Endodermal cell (in vitro differentiated cells): ENCODE measurements at regions not wholly inside any gene's neighbourhood (a gene's known extent, or its start where the extent isn't known, plus 50 kb on each side); places are given as distances from the start of the nearest gene placed in this dataset.

Source experiments
- DNase-seq: peaks from one replicate; pipeline ENCODE4 v3.0.0-alpha.2; 2017
- H3K27ac ChIP-seq: 2 replicates; pipeline ENCODE4 v1.5.1; 2013; ENCODE audit warnings: mild to moderate bottlenecking, low read depth, low read length, moderate library complexity
- H3K27me3 ChIP-seq: 2 replicates; pipeline ENCODE4 v1.6.1; 2013; ENCODE audit warnings: mild to moderate bottlenecking, low read length, moderate library complexity; ENCODE audit not compliant: insufficient read depth, control insufficient read depth, poor library complexity, severe bottlenecking
- H3K36me3 ChIP-seq: 2 replicates; pipeline ENCODE4 v1.7.0; 2013; ENCODE audit warnings: mild to moderate bottlenecking, low read length, moderate library complexity; ENCODE audit not compliant: control insufficient read depth, insufficient read depth
- H3K4me1 ChIP-seq: one replicate; pipeline ENCODE4 v1.7.0; 2013; ENCODE audit warnings: low read length; ENCODE audit not compliant: control insufficient read depth, insufficient read depth
- H3K4me3 ChIP-seq: 2 replicates; pipeline ENCODE4 v1.5.1; 2013; ENCODE audit warnings: mild to moderate bottlenecking, low read length, moderate library complexity
- H3K9ac ChIP-seq: 2 replicates; pipeline ENCODE4 v1.6.1; 2013; ENCODE audit warnings: mild to moderate bottlenecking, low read length, moderate library complexity; ENCODE audit not compliant: poor library complexity, severe bottlenecking; ENCODE audit errors: extremely low read depth
- H3K9me3 ChIP-seq: 2 replicates; pipeline ENCODE4 v1.6.1; 2013; ENCODE audit warnings: mild to moderate bottlenecking, low read length, moderate library complexity; ENCODE audit not compliant: control insufficient read depth
- H3K27ac Mint-ChIP-seq: 2 replicates; pipeline ENCODE4 v1.8.0; 2020; ENCODE audit warnings: mixed read lengths
- H3K27me3 Mint-ChIP-seq: 2 replicates; pipeline ENCODE4 v1.8.0; 2021; ENCODE audit warnings: mild to moderate bottlenecking, mixed read lengths; ENCODE audit not compliant: insufficient read depth
- H3K36me3 Mint-ChIP-seq: 2 replicates; pipeline ENCODE4 v1.8.0; 2020; ENCODE audit warnings: low read depth, mixed read lengths
- H3K4me1 Mint-ChIP-seq: 2 replicates; pipeline ENCODE4 v1.8.0; 2020; ENCODE audit warnings: mixed read lengths
- H3K4me3 Mint-ChIP-seq: 2 replicates; pipeline ENCODE4 v1.8.0; 2020; ENCODE audit warnings: mild to moderate bottlenecking, moderate library complexity, mixed read lengths
- H3K9me3 Mint-ChIP-seq: 2 replicates; pipeline ENCODE4 v1.8.0; 2020; ENCODE audit warnings: mild to moderate bottlenecking, mixed read lengths
- WGBS, 2 experiments: methylation state at CpG; one replicate each; pipeline versions ENCODE4 v1.1.5 to v1.1.7; 2013; ENCODE audit warnings: missing lambda C conversion rate in 2 of 2, mixed read lengths in 1 of 2; ENCODE audit not compliant: insufficient coverage in 1 of 2, insufficient read length in 1 of 2; 5-methylcytosine and 5-hydroxymethylcytosine counted together
- TF ChIP-seq, protein P1 (sequence below): fragments of 200-600 bp; sonication (generic); conservative IDR thresholded peaks from 2 replicates; pipeline ENCODE4 v1.5.0; 2021; ENCODE audit warnings: antibody characterized with exemption, mild to moderate bottlenecking

DNA sequence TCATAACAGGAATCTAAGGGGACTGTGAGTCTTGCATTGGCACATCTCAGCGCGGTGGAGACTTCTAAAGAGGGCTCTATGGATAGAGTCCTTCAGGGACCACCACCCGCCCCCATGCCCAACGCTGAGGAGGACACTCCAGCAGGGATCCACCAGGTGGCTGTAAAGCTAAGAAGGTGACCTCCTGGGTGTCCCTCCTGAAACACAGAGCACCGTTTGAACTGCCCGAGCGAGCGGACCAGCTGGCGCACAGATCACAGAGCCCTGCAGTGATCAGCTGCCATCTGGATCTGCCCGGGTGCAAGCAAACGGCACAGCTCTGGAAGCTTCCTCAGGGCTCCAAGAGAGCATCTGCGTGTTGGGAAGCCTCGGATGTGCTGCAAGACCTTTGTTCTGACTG is 51.3 kb upstream of the LYST start:
- TF ChIP-seq, protein P1, sequence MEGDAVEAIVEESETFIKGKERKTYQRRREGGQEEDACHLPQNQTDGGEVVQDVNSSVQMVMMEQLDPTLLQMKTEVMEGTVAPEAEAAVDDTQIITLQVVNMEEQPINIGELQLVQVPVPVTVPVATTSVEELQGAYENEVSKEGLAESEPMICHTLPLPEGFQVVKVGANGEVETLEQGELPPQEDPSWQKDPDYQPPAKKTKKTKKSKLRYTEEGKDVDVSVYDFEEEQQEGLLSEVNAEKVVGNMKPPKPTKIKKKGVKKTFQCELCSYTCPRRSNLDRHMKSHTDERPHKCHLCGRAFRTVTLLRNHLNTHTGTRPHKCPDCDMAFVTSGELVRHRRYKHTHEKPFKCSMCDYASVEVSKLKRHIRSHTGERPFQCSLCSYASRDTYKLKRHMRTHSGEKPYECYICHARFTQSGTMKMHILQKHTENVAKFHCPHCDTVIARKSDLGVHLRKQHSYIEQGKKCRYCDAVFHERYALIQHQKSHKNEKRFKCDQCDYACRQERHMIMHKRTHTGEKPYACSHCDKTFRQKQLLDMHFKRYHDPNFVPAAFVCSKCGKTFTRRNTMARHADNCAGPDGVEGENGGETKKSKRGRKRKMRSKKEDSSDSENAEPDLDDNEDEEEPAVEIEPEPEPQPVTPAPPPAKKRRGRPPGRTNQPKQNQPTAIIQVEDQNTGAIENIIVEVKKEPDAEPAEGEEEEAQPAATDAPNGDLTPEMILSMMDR: peak; percentile 33
- H3K36me3 Mint-ChIP-seq: no peaks in the 10 kb centered on the region
- no peaks in the 10 kb centered on the region for H3K27me3 Mint-ChIP-seq
- Histone ChIP-seq H3K4me3 (no peak overlapping the region), H3K9me3 (no peaks in the 10 kb centered on the region), H3K27ac (no peak overlapping the region), H3K36me3 (no peaks in the 10 kb centered on the region), H3K27me3 (no peaks in the 10 kb centered on the region), H3K4me1 (peaks cover 16% of the 10 kb centered on the region), H3K9ac (no peak overlapping the region)
- no peak overlapping the region for H3K4me3 Mint-ChIP-seq
- H3K9me3 Mint-ChIP-seq: no peaks in the 10 kb centered on the region
- WGBS, 2 experiments: 94% methylated on average over 9 to 13 of the region's 13 CpGs
- H3K4me1 Mint-ChIP-seq: peaks cover 21% of the 10 kb centered on the region
- DNase-seq: no peak
- H3K27ac Mint-ChIP-seq: no peak overlapping the region

DNA sequence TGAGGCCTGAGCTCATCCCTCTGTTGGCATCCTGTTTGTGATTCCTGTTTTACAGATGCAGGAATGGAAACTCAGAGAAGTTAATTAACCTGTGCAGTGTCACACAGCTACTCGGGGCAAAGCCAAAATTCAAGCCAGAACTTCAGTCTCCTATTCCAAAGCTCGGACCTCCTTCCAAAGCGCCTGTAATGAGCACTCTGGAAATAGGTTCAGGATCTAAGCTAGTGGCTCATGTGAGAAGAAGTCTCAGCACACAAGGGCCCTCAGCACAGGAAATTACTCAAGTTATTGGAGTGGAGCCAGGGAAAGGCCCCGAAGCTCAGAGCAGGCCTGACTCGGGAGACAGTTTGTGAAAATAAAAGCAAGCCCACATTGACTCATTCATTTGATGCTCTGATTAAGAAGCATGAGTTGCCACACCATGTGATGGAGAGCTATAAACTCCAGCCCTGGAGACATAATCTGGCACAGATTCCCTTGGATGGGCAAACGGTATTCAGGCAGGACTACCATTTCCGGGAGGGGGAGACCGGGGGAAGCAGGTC is 50.6 kb upstream of the LYST start:
- no peak overlapping the region for H3K9ac ChIP-seq
- H3K4me1 Mint-ChIP-seq: peaks cover 20% of the 10 kb centered on the region

More for the DNA sequence above, 50.6 kb upstream of the LYST start:
- no peaks in the 10 kb centered on the region for H3K36me3 Mint-ChIP-seq
- no peak overlapping the region for H3K4me3 Mint-ChIP-seq
- Histone ChIP-seq H3K27me3 (no peaks in the 10 kb centered on the region), H3K4me3 (no peak overlapping the region), H3K9me3 (no peaks in the 10 kb centered on the region), H3K4me1 (peaks cover 16% of the 10 kb centered on the region), H3K27ac (no peak overlapping the region), H3K36me3 (no peaks in the 10 kb centered on the region)
- no peak overlapping the region for H3K27ac Mint-ChIP-seq
- 78 to 87% methylated on average over 5 to 8 of the region's 8 CpGs for WGBS, 2 experiments
- no peaks in the 10 kb centered on the region for H3K27me3 Mint-ChIP-seq
- no peak for DNase-seq
- H3K9me3 Mint-ChIP-seq: no peaks in the 10 kb centered on the region
- TF ChIP-seq, protein P1: no peak
